GM12864 (cell line): ENCODE measurements at regions not wholly inside any gene's neighbourhood (a gene's known extent, or its start where the extent isn't known, plus 50 kb on each side); places are given as distances from the start of the nearest gene placed in this dataset.

Experiments
- DNase-seq: peaks from one replicate; pipeline ENCODE4 v3.0.0-alpha.2; 2011; ENCODE audit warnings: low read depth
- H3K4me3 ChIP-seq: 2 replicates; pipeline ENCODE4 v1.5.1; 2011; ENCODE audit warnings: mild to moderate bottlenecking, low read depth, low read length, control low read depth
- TF ChIP-seq, protein P1 (sequence below): IDR thresholded peaks from 2 replicates; pipeline ENCODE4 v1.5.1; 2011; ENCODE audit warnings: low read depth, mild to moderate bottlenecking, moderate library complexity, low read length, control low read depth, inconsistent platforms; ENCODE audit errors: missing control alignments

GRCh38 chr10:31140716-31141115 is 109.1 kb upstream of the ZNF438 start:
- TF ChIP-seq, protein P1, sequence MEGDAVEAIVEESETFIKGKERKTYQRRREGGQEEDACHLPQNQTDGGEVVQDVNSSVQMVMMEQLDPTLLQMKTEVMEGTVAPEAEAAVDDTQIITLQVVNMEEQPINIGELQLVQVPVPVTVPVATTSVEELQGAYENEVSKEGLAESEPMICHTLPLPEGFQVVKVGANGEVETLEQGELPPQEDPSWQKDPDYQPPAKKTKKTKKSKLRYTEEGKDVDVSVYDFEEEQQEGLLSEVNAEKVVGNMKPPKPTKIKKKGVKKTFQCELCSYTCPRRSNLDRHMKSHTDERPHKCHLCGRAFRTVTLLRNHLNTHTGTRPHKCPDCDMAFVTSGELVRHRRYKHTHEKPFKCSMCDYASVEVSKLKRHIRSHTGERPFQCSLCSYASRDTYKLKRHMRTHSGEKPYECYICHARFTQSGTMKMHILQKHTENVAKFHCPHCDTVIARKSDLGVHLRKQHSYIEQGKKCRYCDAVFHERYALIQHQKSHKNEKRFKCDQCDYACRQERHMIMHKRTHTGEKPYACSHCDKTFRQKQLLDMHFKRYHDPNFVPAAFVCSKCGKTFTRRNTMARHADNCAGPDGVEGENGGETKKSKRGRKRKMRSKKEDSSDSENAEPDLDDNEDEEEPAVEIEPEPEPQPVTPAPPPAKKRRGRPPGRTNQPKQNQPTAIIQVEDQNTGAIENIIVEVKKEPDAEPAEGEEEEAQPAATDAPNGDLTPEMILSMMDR: no peak
- DNase-seq: no peak
- H3K4me3 ChIP-seq: no peak overlapping the region

GRCh38 chr10:31142026-31142425 is 110.4 kb upstream of the ZNF438 start:
- no peak for DNase-seq
- H3K4me3 ChIP-seq: no peak overlapping the region
- TF ChIP-seq, protein P1: no peak

- H3K4me3 ChIP-seq: no peak overlapping the region
- TF ChIP-seq, protein P1: no peak
- DNase-seq: no peak
Observed at GRCh38 chr10:31143331-31143935, 111.8 kb upstream of the ZNF438 start.

- no peak overlapping the region for H3K4me3 ChIP-seq
- TF ChIP-seq, protein P1: no peak
- no peak for DNase-seq
Observed at GRCh38 chr10:31145986-31146385, 114.3 kb upstream of the ZNF438 start.

DNA sequence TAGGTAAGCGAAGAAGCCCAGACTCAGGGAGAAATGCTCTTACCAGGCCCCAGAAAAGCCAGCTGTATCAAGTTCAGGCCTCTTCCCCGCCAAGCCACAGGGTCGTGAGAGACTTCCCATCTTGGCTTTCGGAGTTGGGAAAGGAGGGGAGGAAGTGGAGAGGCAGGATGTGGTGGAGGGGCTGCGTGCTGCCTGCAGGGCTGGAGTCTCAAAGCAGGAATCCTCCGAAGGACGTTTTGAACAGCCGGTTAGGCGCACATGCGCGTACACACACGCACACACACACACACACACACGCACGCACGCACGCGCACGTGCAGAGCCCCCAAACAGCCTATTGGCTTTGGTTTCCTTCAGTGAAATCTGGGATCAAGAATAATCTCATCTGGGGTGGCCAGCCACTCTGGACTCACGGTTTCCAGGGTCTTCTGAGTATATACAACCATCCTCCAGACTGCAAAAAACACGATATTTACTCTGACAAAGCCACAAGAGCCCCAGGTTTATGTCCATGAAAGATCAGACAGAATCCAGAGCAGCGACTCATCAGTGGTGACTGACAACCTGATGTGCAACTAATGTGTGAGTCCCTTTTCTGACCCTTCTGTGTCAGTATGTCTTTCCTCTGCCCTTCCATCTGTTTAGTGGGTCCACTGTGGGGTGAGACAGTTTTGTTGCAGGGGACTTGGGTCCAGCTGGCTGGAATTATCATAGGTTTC is 115.0 kb upstream of the ZNF438 start:
- TF ChIP-seq, protein P1: no peak
- no peak overlapping the region for H3K4me3 ChIP-seq
- no peak for DNase-seq

GRCh38 chr10:31147210-31147608 is 115.5 kb upstream of the ZNF438 start:
- H3K4me3 ChIP-seq: no peak overlapping the region
- TF ChIP-seq, protein P1: no peak
- no peak for DNase-seq

GRCh38 chr10:31148951-31149350 is 117.3 kb upstream of the ZNF438 start:
- TF ChIP-seq, protein P1: no peak
- no peak for DNase-seq

More at GRCh38 chr10:31148951-31149350, 117.3 kb upstream of the ZNF438 start:
- no peak overlapping the region for H3K4me3 ChIP-seq
